Neural progenitor cell (in vitro differentiated cells): ENCODE measurements at regions not wholly inside any gene's neighbourhood (a gene's known extent, or its start where the extent isn't known, plus 50 kb on each side); places are given as distances from the start of the nearest gene placed in this dataset.

ENCODE experiments used
- CTCF ChIP-seq: fragments of 200-600 bp; sonication (generic); IDR thresholded peaks from 2 replicates; pipeline ENCODE4 v1.5.1; 2017; ENCODE audit warnings: antibody characterized with exemption, mild to moderate bottlenecking
- EZH2 ChIP-seq: fragments of 200-600 bp; sonication (generic); IDR thresholded peaks from 2 replicates; pipeline ENCODE4 v1.6.1; 2017; ENCODE audit warnings: antibody characterized with exemption, mild to moderate bottlenecking, moderate library complexity
- EZH2phosphoT487 ChIP-seq: fragments of 200-600 bp; sonication (generic); IDR thresholded peaks from 2 replicates; pipeline ENCODE4 v1.6.1; 2017; ENCODE audit warnings: antibody characterized with exemption

- no peak for TF ChIP-seq CTCF
- no peak for TF ChIP-seq EZH2
- no peak for TF ChIP-seq EZH2phosphoT487
Observed at GRCh38 chr2:121130301-121130850, 154.6 kb downstream of the TFCP2L1 start.
